H1 (cell line): ENCODE measurements at regions not wholly inside any gene's neighbourhood (a gene's known extent, or its start where the extent isn't known, plus 50 kb on each side); places are given as distances from the start of the nearest gene placed in this dataset.

Experiments
- CTCF ChIA-PET: fragments of 300-600 bp; sonication (Branson Sonifier 250); formaldehyde crosslinking; loops from one replicate; lab custom pipeline; 2021; ENCODE audit not compliant: partially characterized antibody; lab: Charles Lee
- POLR2A ChIA-PET: fragments of 300-600 bp; sonication (Branson Sonifier 250); formaldehyde crosslinking; loops from one replicate; lab custom pipeline; 2021; ENCODE audit warnings: inconsistent platforms; ENCODE audit not compliant: partially characterized antibody; lab: Charles Lee
- DNase-seq, 2 experiments: peaks; one replicate each; pipeline versions ENCODE4 v3.0.0 to v3.0.0-alpha.2; 2010 to 2022; ENCODE audit warnings: low spot score in 2 of 2, low read depth in 1 of 2, mixed read lengths in 1 of 2
- FAIRE-seq: peaks from 2 replicates; lab custom pipeline; 2011; peaks lifted over from hg19 to GRCh38; lab: Jason Lieb, UNC
- H2AFZ ChIP-seq: 2 replicates; pipeline ENCODE4 v1.8.1; 2012; ENCODE audit warnings: low read length, inconsistent platforms
- H2AK5ac ChIP-seq: 2 replicates; pipeline ENCODE4 v1.6.1; 2013; ENCODE audit warnings: low read depth, low read length
- H2BK120ac ChIP-seq: replicated peaks from 2 replicates; pipeline ENCODE3; 2013; ENCODE audit warnings: low read depth, low read length, inconsistent platforms
- H2BK12ac ChIP-seq: 2 replicates; pipeline ENCODE4 v1.6.1; 2013; ENCODE audit warnings: low read depth, low read length
- H2BK15ac ChIP-seq: 2 replicates; pipeline ENCODE4 v1.6.1; 2013; ENCODE audit warnings: low read length
- H2BK20ac ChIP-seq: 2 replicates; pipeline ENCODE4 v1.6.1; 2013; ENCODE audit warnings: low read length
- H2BK5ac ChIP-seq: 2 replicates; pipeline ENCODE4 v1.6.1; 2013; ENCODE audit warnings: low read depth, low read length
- H3K14ac ChIP-seq: 2 replicates; pipeline ENCODE4 v1.6.1; 2013; ENCODE audit warnings: inconsistent platforms; ENCODE audit not compliant: insufficient read length
- H3K18ac ChIP-seq: 2 replicates; pipeline ENCODE4 v1.6.1; 2013; ENCODE audit warnings: low read length; ENCODE audit errors: extremely low read depth
- H3K23ac ChIP-seq: 2 replicates; pipeline ENCODE4 v1.6.1; 2013; ENCODE audit warnings: inconsistent platforms; ENCODE audit not compliant: insufficient read length
- H3K23me2 ChIP-seq: 2 replicates; pipeline ENCODE4 v1.6.1; 2013; ENCODE audit warnings: low read depth, low read length
- H3K27ac ChIP-seq: 2 replicates; pipeline ENCODE4 v1.6.1; 2011; ENCODE audit warnings: low read depth, low read length, inconsistent platforms
- H3K27me3 ChIP-seq, 4 experiments: replicated peaks in 1 of 4; 1 replicate in 1 of 4; 2 replicates in 3 of 4; pipeline versions ENCODE4 v1.6.1 to v1.8.1; 2011 to 2013; ENCODE audit warnings: low read length in 3 of 4, mild to moderate bottlenecking in 3 of 4, inconsistent platforms in 2 of 4, mixed read lengths in 2 of 4, moderate library complexity in 1 of 4; ENCODE audit not compliant: control insufficient read depth in 3 of 4, insufficient read depth in 3 of 4; ENCODE audit errors: extremely low read depth in 1 of 4
- H3K36me3 ChIP-seq, 4 experiments: 2 replicates each; pipeline versions ENCODE4 v1.6.1 to v1.8.1; 2011 to 2013; ENCODE audit warnings: mild to moderate bottlenecking in 4 of 4, low read length in 3 of 4, moderate library complexity in 2 of 4, control low read depth in 1 of 4, inconsistent platforms in 1 of 4; ENCODE audit not compliant: insufficient read depth in 4 of 4, control insufficient read depth in 2 of 4
- H3K4ac ChIP-seq: replicated peaks from 2 replicates; pipeline ENCODE3; 2013; ENCODE audit warnings: low read length, low read depth, mixed read lengths, inconsistent platforms; ENCODE audit not compliant: insufficient read length
- H3K4me1 ChIP-seq, 4 experiments: replicated peaks in 1 of 4; 1 replicate in 1 of 4; 2 replicates in 3 of 4; pipeline versions ENCODE4 v1.6.1 to v1.8.1; 2011 to 2013; ENCODE audit warnings: low read length in 3 of 4, inconsistent platforms in 2 of 4, mixed read lengths in 1 of 4; ENCODE audit not compliant: insufficient read depth in 4 of 4, control insufficient read depth in 3 of 4
- H3K4me2 ChIP-seq, 2 experiments: 2 replicates each; pipeline versions ENCODE4 v1.6.1 to v1.8.1; 2011 to 2013; ENCODE audit warnings: low read depth in 2 of 2, low read length in 2 of 2, control low read depth in 1 of 2, inconsistent platforms in 1 of 2, mild to moderate bottlenecking in 1 of 2; ENCODE audit not compliant: insufficient read depth in 1 of 2
- H3K4me3 ChIP-seq, 4 experiments: fragments of 200-600, 300-600 bp in 1 of 4; sonication (generic), shearing (Covaris generic), sonication (Bioruptor Twin) in 1 of 4; 2 replicates each; pipeline versions ENCODE4 v1.5.1 to v1.8.1; 2011 to 2016; ENCODE audit warnings: low read length in 4 of 4, low read depth in 3 of 4, control low read depth in 2 of 4, inconsistent platforms in 2 of 4, mild to moderate bottlenecking in 2 of 4, mixed read lengths in 1 of 4, moderate library complexity in 1 of 4; ENCODE audit not compliant: insufficient read depth in 2 of 4; ENCODE audit errors: extremely low read depth in 1 of 4
- H3K56ac ChIP-seq: replicated peaks from 2 replicates; pipeline ENCODE3; 2013; ENCODE audit warnings: low read depth, mild to moderate bottlenecking, mixed read lengths, low read length, inconsistent platforms; ENCODE audit not compliant: insufficient read length
- H3K79me1 ChIP-seq: 2 replicates; pipeline ENCODE4 v1.6.1; 2013; ENCODE audit warnings: low read depth, low read length, control low read depth
- H3K79me2 ChIP-seq, 2 experiments: 2 replicates each; pipeline versions ENCODE4 v1.6.1 to v1.8.1; 2012 to 2013; ENCODE audit warnings: low read length in 2 of 2, mild to moderate bottlenecking in 2 of 2, inconsistent platforms in 1 of 2; ENCODE audit not compliant: insufficient read depth in 2 of 2, control insufficient read depth in 1 of 2
- H3K9ac ChIP-seq, 4 experiments: replicated peaks in 1 of 4; 1 replicate in 1 of 4; 2 replicates in 3 of 4; pipeline versions ENCODE4 v1.6.1 to v1.8.1; 2011 to 2013; ENCODE audit warnings: low read depth in 3 of 4, low read length in 3 of 4, control low read depth in 2 of 4, mild to moderate bottlenecking in 2 of 4, moderate library complexity in 2 of 4, inconsistent platforms in 1 of 4; ENCODE audit errors: extremely low read depth in 1 of 4
- H3K9me3 ChIP-seq, 2 experiments: 2 replicates each; pipeline versions ENCODE4 v1.6.1 to v1.8.1; 2012 to 2013; ENCODE audit warnings: mild to moderate bottlenecking in 2 of 2, moderate library complexity in 2 of 2, control low read depth in 1 of 2, inconsistent platforms in 1 of 2, low read depth in 1 of 2, low read length in 1 of 2, mixed read lengths in 1 of 2; ENCODE audit not compliant: insufficient read depth in 2 of 2
- H4K20me1 ChIP-seq, 2 experiments: replicated peaks in 1 of 2; 2 replicates each; pipeline versions ENCODE3 to v1.8.1; 2011 to 2013; ENCODE audit warnings: inconsistent platforms in 2 of 2, low read length in 2 of 2, mild to moderate bottlenecking in 1 of 2; ENCODE audit not compliant: insufficient read depth in 2 of 2, control insufficient read depth in 1 of 2
- H4K5ac ChIP-seq: 2 replicates; pipeline ENCODE4 v1.6.1; 2013; ENCODE audit warnings: low read length, low read depth, mixed read lengths, inconsistent platforms; ENCODE audit not compliant: insufficient read length
- H4K8ac ChIP-seq: 2 replicates; pipeline ENCODE4 v1.8.0; 2013; ENCODE audit warnings: mild to moderate bottlenecking, moderate library complexity, low read length, inconsistent platforms; ENCODE audit not compliant: insufficient read depth; ENCODE audit errors: extremely low read depth
- H4K91ac ChIP-seq: replicated peaks from 2 replicates; pipeline ENCODE3; 2013; ENCODE audit warnings: low read length, mixed read lengths, inconsistent platforms; ENCODE audit not compliant: insufficient read length
- ASH2L ChIP-seq: fragments of 200-600, 300-600 bp; sonication (generic); IDR thresholded peaks from one replicate; pipeline ENCODE4 v1.7.1; 2017; ENCODE audit warnings: low read length
- ATF2 ChIP-seq: IDR thresholded peaks from 2 replicates; pipeline ENCODE4 v1.6.1; 2012; ENCODE audit warnings: low read length, inconsistent platforms
- HDAC2 ChIP-seq, 2 experiments: fragments of 300-600 bp in 1 of 2; sonication (generic) in 1 of 2; IDR thresholded peaks; 2 replicates each; pipeline ENCODE4 v1.6.1; 2011 to 2012; ENCODE audit warnings: low read depth in 2 of 2, low read length in 2 of 2, mild to moderate bottlenecking in 2 of 2, moderate library complexity in 2 of 2, borderline replicate concordance in 1 of 2, inconsistent platforms in 1 of 2
- MAX ChIP-seq: IDR thresholded peaks from 2 replicates; pipeline ENCODE4 v1.6.1; 2012; ENCODE audit warnings: inconsistent platforms
- NANOG ChIP-seq: IDR thresholded peaks from 2 replicates; pipeline ENCODE4 v1.6.1; 2011; ENCODE audit warnings: low read length, low read depth, mild to moderate bottlenecking, inconsistent platforms; ENCODE audit not compliant: insufficient read depth, poor library complexity, severe bottlenecking
- POU5F1 ChIP-seq: IDR thresholded peaks from 2 replicates; pipeline ENCODE4 v1.6.1; 2011; ENCODE audit warnings: low read depth, mild to moderate bottlenecking, low read length, moderate library complexity
- RBBP5 ChIP-seq: IDR thresholded peaks from 2 replicates; pipeline ENCODE4 v1.7.1; 2012; ENCODE audit warnings: low read depth, mild to moderate bottlenecking, inconsistent platforms, low read length, moderate library complexity, borderline replicate concordance
- RFX5 ChIP-seq: IDR thresholded peaks from 2 replicates; pipeline ENCODE4 v1.6.1; 2011; ENCODE audit warnings: low read depth, low read length, improper control_type of control experiment, borderline replicate concordance
- SAP30 ChIP-seq: fragments of 300-600 bp; sonication (generic); IDR thresholded peaks from 2 replicates; pipeline ENCODE4 v1.7.1; 2012; ENCODE audit warnings: low read length, moderate library complexity, mild to moderate bottlenecking, inconsistent platforms; ENCODE audit not compliant: insufficient read depth, insufficient replicate concordance
- SP4 ChIP-seq: IDR thresholded peaks from 2 replicates; pipeline ENCODE4 v1.6.1; 2012; ENCODE audit warnings: low read length, inconsistent platforms
- TAF1 ChIP-seq: IDR thresholded peaks from 2 replicates; pipeline ENCODE4 v1.6.1; 2011; ENCODE audit warnings: mild to moderate bottlenecking, low read depth, low read length
- TAF7 ChIP-seq: optimal IDR thresholded peaks from 2 replicates; pipeline ENCODE3; 2011; ENCODE audit warnings: low read depth, mild to moderate bottlenecking, inconsistent platforms, low read length, moderate library complexity, borderline replicate concordance
- YY1 ChIP-seq: IDR thresholded peaks from 2 replicates; pipeline ENCODE4 v1.6.1; 2011; ENCODE audit warnings: low read depth, mild to moderate bottlenecking, low read length
- WGBS, 2 experiments: shearing (Covaris generic) in 1 of 2; methylation state at CpG; one replicate each; pipeline versions ENCODE4 v1.1.6 to v1.1.7; 2013 to 2015; ENCODE audit warnings: low lambda C conversion rate in 2 of 2, mixed read lengths in 2 of 2, inconsistent platforms in 1 of 2, low coverage in 1 of 2, missing lambda C conversion rate in 1 of 2; ENCODE audit not compliant: insufficient replicate concordance in 2 of 2, insufficient coverage in 1 of 2, insufficient read length in 1 of 2; ENCODE audit errors: extremely low coverage in 1 of 2, missing lambda C conversion rate in 1 of 2; 5-methylcytosine and 5-hydroxymethylcytosine counted together

GRCh38 chrX:20333672-20334071, 67.0 kb upstream of the RPS6KA3 start:
- H3K9ac ChIP-seq, result no peak overlapping the region
- H4K8ac ChIP-seq, result no peak overlapping the region
- H3K18ac ChIP-seq, result no peak overlapping the region
- H3K4me3 ChIP-seq, result no peak overlapping the region
- FAIRE-seq (no peak), DNase-seq (no peak)
- CTCF ChIA-PET, result interaction anchor here (1.0 kb wide), 1 partner anchor 160 kb away, joined by 3 read pairs; no protein-coding TSS in a partner anchor
- H3K27me3 ChIP-seq, result peaks cover 10 to 29% (median 28%) of the 10 kb centered on the region in 4 experiments
- H3K27ac ChIP-seq, result no peak overlapping the region
- no peaks in the 10 kb centered on the region for H3K79me2 ChIP-seq
- H2BK5ac ChIP-seq, result no peak overlapping the region
- H3K4me1 ChIP-seq, result no peaks in the 10 kb centered on the region; a peak in 1 of 7 replicates
- no peak overlapping the region for H2AFZ ChIP-seq
- H3K4ac ChIP-seq, result no peak overlapping the region
- H3K14ac ChIP-seq, result no peak overlapping the region
- H2BK20ac ChIP-seq, result no peak overlapping the region
- 50% methylated on average over 1 of the region's 1 CpG; no CpG with 5 or more reads in 1 of the 2 experiments for WGBS, 2 experiments
- no peak overlapping the region for H2BK15ac ChIP-seq
- no peak overlapping the region for H2BK120ac ChIP-seq
- no peaks in the 10 kb centered on the region for H4K20me1 ChIP-seq
- no peak overlapping the region for H2BK12ac ChIP-seq
- no peak overlapping the region for H3K23ac ChIP-seq
- no peak overlapping the region for H3K56ac ChIP-seq
- H3K4me2 ChIP-seq, result no peak overlapping the region
- H3K23me2 ChIP-seq, result no peaks in the 10 kb centered on the region
- no peaks in the 10 kb centered on the region for H3K36me3 ChIP-seq
- no peak overlapping the region for H4K5ac ChIP-seq
- POLR2A ChIA-PET, result no interaction called here
- H4K91ac ChIP-seq, result no peak overlapping the region
- H2AK5ac ChIP-seq, result no peak overlapping the region
- H3K79me1 ChIP-seq, result no peaks in the 10 kb centered on the region
- no peaks in the 10 kb centered on the region for H3K9me3 ChIP-seq
- TF ChIP-seq HDAC2 (IDR thresholded peaks at IDR 0.05; ENCODE audit: borderline replicate concordance in 1 of 2, low read depth in 2 of 2, low read length in 2 of 2) (no peak), ATF2 (no peak), SAP30 (no peak), MAX (no peak), NANOG (no peak), TAF1 (no peak), RBBP5 (no peak), YY1 (no peak), SP4 (no peak), POU5F1 (no peak), TAF7 (no peak), RFX5 (no peak), ASH2L (no peak)
